KBM-7 (cell line): ENCODE measurements at regions not wholly inside any gene's neighbourhood (a gene's known extent, or its start where the extent isn't known, plus 50 kb on each side); places are given as distances from the start of the nearest gene placed in this dataset.

Experiments used
- DNase-seq: peaks from one replicate; pipeline ENCODE4 v3.0.0-alpha.2; 2015
- in situ Hi-C: fragments of 300-500 bp; cut with MboI; formaldehyde crosslinking; loops from 2 replicates; pipeline ENCODE4 v1.14.3; 2020; ENCODE audit warnings: low sequenced_read_pairs, low pct_unique_long_range_greater_than_20kb, mixed read lengths

DNA sequence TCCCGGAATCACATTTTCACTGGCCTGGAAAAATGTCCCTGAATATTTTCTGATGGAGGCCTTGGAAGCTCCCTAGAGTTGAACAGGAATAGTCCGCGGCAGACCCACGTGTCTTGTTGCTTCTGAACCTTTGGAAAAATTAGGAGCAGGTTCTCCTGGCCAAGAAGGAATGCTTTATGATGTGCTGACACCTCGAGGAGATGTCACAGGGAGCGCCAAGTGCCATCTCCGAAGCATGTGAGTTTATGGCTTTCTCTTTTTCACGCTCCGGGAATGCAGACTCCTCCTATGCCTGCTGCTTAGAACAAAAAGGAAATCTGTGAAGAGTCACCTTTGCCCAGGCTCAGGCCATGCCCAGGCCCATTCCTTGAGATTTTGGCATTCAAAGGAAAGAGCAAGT is 84.6 kb downstream of the BOD1 start:
- in situ Hi-C loops, result no loop called here

DNA sequence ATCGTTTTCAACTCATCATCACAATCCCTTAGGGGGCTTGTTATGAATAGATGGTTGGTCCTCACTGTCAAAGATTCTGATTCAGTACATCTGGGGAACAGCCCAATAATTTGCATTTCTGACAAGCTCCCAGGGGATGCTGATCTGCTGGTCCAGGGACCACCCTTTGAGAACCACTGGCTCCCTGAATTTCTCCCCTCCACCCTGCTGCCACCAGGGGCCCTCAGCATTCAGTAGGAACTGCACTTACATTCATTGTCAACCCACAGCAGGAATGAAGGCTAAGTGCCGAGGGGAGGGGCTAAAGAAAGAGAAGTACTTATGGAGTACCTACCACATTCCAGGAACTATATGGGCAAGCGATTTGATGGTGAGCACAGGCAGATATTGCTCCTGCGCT is 85.9 kb downstream of the BOD1 start:
- in situ Hi-C loops, result no loop called here
- peak; percentile 48 for DNase-seq

More for the DNA sequence above, 84.6 kb downstream of the BOD1 start:
- no peak for DNase-seq

GRCh38 chr5:173529861-173530260 is 86.6 kb downstream of the BOD1 start:
- in situ Hi-C loops, result no loop called here
- no peak for DNase-seq

DNA sequence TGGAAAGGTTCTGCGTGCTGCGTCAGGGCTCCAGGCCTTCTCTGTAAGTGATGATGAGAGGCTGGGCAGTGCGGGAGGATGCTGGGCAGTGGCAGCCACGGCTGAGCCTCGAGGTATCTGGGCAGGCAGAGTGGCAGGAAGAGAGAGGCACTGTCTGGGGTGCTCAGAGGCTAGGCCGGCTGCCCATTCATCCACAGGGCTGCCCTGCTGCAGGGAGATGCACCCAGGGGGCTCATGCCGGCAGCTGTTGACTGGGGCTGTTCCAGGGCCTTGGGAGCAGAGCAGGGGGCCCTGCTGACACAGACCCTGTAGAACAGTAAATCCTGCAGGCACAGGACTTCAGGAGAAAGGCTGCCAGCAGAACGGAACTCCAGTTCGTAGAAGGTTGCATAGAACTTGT is 88.8 kb downstream of the BOD1 start:
- in situ Hi-C loops, result no loop called here
- no peak for DNase-seq

DNA sequence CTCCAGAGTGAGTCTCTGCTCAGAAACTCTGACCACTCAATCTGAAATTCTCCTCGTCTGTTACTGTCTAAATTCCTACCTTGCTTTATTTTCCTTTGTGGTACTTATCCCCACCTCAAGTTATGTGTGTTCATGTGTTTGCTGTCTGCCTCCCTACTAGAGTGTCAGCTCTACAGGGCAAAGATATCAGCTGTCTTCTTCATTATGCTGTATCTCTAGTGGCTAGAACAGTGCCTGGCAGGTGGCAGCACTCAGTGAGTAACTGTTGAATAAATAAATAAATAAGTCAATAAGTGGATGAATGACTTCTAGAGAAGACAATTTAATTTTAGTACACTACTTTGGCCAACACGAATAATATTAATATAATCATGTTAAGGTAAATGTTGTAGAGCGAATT is 92.3 kb downstream of the BOD1 start:
- no peak for DNase-seq
- in situ Hi-C loops, result no loop called here

DNA sequence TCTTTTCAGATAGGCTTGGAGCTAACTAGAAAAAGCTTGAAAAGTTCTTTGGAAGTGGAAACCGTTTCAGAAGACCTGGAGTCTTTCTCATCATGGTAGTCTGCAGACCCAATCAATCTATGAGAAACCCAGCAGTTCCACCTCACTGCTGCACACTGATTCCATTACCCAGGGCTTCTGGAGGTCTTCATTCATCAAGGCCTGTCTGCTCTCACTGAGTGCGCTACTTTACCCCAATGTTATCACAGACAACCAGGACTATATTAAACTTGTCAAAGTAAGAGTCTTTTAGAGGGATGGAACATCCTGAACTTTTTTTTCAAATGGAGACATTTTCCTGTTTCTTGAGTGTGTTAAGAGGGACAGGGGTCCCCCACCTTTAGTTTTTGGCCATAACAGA is 93.1 kb downstream of the BOD1 start:
- in situ Hi-C loops, result no loop called here
- DNase-seq, result no peak

DNA sequence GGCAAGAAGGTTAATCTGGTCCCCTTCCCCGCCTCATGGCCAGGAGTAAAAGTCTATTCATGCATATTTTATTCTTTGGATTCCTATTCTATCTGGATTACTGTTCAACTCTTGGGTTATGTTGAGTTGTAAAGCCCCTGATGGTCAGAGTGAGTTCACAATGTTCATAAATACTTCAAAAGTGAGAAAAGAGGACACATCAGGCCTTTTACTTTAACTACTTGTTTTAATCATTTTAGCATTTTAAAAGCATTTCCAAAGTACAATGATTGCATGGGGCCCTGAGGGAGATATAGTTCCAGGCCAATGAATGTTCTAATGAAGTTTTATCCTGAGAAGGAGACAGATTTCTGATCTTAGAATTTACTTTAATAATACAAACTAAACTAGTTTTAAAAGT is 93.9 kb downstream of the BOD1 start:
- no peak for DNase-seq
- in situ Hi-C loops, result no loop called here

- in situ Hi-C loops, result no loop called here
- no peak for DNase-seq
These were observed 97.6 kb downstream of the BOD1 start for GRCh38 chr5:173518856-173519255.

DNA sequence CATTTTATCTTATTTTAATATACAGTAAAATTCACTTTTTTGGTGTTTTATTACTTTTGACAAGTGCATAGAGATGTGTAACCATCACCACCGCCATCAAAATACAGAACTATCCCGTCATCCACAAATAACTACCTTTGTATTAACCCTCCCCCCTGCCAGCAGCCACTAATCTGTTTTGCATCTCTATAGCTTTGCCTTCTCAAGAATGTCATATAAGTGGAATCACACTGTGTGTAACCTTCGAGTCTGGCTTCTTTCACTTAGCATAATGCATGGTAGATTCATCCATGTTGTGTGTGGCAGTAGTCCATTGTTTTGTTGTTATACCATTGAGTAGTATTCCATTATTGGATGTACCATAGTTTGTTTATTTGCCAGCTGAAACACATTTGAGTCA is 98.8 kb downstream of the BOD1 start:
- DNase-seq, result no peak
- in situ Hi-C loops, result no loop called here

- in situ Hi-C loops, result no loop called here
These were observed 100.9 kb downstream of the BOD1 start for GRCh38 chr5:173515526-173515925.

GRCh38 chr5:173514661-173515060 is 101.8 kb downstream of the BOD1 start:
- in situ Hi-C loops, result no loop called here
- no peak for DNase-seq

More at GRCh38 chr5:173515526-173515925, 100.9 kb downstream of the BOD1 start:
- DNase-seq, result no peak

GRCh38 chr5:173513521-173513991 is 102.9 kb downstream of the BOD1 start:
- DNase-seq, result no peak
- in situ Hi-C loops, result no loop called here

- in situ Hi-C loops, result no loop called here
- DNase-seq, result no peak
These were observed 103.6 kb downstream of the BOD1 start for GRCh38 chr5:173512637-173513435.

- in situ Hi-C loops, result no loop called here
- no peak for DNase-seq
These were observed 107.4 kb downstream of the BOD1 start for GRCh38 chr5:173509060-173509459.

DNA sequence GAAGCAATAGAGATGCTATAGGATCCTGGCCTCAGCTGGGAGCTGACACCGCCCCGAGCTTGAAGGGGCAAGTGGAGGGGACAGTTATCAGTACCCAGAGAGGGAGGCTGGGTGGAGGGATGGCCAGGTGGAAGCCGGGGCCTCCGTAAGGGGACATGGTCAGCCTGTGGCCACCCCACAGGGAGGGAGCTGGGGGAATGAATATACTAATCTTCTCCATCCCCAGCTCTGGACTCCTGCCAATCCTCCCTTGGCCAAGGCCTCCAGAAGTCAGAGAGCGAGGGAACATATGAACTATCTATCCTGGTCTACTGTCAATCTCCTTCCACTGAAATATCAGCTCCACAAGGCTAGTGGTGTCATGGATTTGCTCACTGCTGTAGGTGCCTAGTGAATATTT is 109.3 kb downstream of the BOD1 start:
- in situ Hi-C loops, result no loop called here
- DNase-seq, result no peak

DNA sequence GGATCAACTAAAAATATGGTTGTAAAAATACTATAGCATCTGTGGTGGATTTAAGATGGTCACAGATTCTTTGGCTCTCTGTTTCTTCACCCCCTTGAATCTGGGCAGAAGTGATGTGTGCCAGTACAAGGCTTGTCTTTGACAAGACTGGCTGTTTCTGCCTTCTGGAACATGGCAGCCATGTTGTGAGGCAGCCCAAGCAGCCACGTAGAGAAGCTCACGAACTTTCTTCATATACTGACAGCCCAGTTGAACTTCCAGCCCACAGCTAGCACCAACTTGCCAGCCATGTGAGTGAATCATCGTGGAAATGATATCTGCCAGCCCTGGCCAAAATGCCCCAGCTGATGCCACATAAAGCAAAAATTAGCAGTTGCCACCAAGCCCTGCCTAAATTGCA is 110.8 kb downstream of the BOD1 start:
- DNase-seq, result no peak
- in situ Hi-C loops, result no loop called here

GRCh38 chr5:173501922-173502321 is 114.5 kb downstream of the BOD1 start:
- in situ Hi-C loops, result no loop called here
- no peak for DNase-seq

- DNase-seq, result no peak
- in situ Hi-C loops, result no loop called here
These were observed 115.2 kb downstream of the BOD1 start for GRCh38 chr5:173501271-173501670.

- no peak for DNase-seq
- in situ Hi-C loops, result no loop called here
These were observed 116.3 kb downstream of the BOD1 start for GRCh38 chr5:173500213-173500560.

- no peak for DNase-seq
- in situ Hi-C loops, result no loop called here
These were observed 116.8 kb downstream of the BOD1 start for GRCh38 chr5:173499471-173500212.
